ENCODE measurements at regions not wholly inside any gene's neighbourhood (a gene's known extent, or its start where the extent isn't known, plus 50 kb on each side); places are given as distances from the start of the nearest gene placed in this dataset.

- no peak for TF ChIP-seq EZH2 (IDR thresholded peaks at IDR 0.05; ENCODE audit: insufficient read depth, poor library complexity, severe bottlenecking)
- TF ChIP-seq EZH2phosphoT487 (IDR thresholded peaks at IDR 0.05; ENCODE audit: insufficient read depth, low read depth) = no peak
Observed at GRCh38 chr15:94930441-94930840, 699.1 kb downstream of the MCTP2 start.

Data from GM23248 (cell line).